Retinal pigment epithelial cell (primary cell): ENCODE measurements at regions not wholly inside any gene's neighbourhood (a gene's known extent, or its start where the extent isn't known, plus 50 kb on each side); places are given as distances from the start of the nearest gene placed in this dataset.

Experiments
- DNase-seq: peaks from one replicate; pipeline ENCODE4 v3.0.0-alpha.2; 2010; ENCODE audit warnings: low read depth
- H3K4me3 ChIP-seq: 2 replicates; pipeline ENCODE4 v1.5.1; 2011; ENCODE audit warnings: mild to moderate bottlenecking, low read length, control low read depth, moderate library complexity
- CTCF ChIP-seq: conservative IDR thresholded peaks from 2 replicates; pipeline ENCODE4 v1.5.1; 2011; ENCODE audit warnings: low read depth, low read length, control low read depth, inconsistent platforms

GRCh38 chr13:54875111-54875510, 1846.5 kb downstream of the OLFM4 start:
- no peak overlapping the region for H3K4me3 ChIP-seq
- no peak for DNase-seq
- TF ChIP-seq CTCF, result no peak

DNA sequence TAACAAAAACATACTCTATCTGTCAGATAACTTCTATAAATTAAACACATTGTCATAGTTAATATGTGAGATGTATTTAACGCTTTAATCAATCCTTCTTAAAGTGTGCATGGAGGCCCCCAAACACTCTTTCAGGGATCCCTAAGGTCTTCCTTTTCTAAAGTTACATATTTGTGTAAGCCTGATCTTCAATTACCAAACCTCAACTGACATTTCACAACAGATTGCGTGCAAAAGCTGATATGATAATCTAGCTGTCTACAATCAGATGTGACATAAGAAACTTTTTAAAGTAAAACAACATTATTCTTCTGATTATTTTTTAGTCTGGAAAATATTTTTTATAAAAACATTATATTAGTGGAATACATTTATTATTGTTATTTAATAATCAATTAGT, 1850.4 kb downstream of the OLFM4 start:
- no peak for DNase-seq
- no peak overlapping the region for H3K4me3 ChIP-seq
- no peak for TF ChIP-seq CTCF

- no peak for DNase-seq
- no peak overlapping the region for H3K4me3 ChIP-seq
- TF ChIP-seq CTCF, result no peak
Observed at GRCh38 chr13:54884682-54885081, 1856.1 kb downstream of the OLFM4 start.

- no peak overlapping the region for H3K4me3 ChIP-seq
- TF ChIP-seq CTCF, result no peak
- no peak for DNase-seq
Observed at GRCh38 chr13:54890976-54891375, 1862.4 kb downstream of the OLFM4 start.

- TF ChIP-seq CTCF, result no peak
- DNase-seq, result no peak
- H3K4me3 ChIP-seq, result no peak overlapping the region
Observed at GRCh38 chr13:54901316-54901715, 1872.7 kb downstream of the OLFM4 start.

- DNase-seq, result no peak
- no peak for TF ChIP-seq CTCF
- no peak overlapping the region for H3K4me3 ChIP-seq
Observed at GRCh38 chr13:54912367-54912766, 1883.8 kb downstream of the OLFM4 start.

DNA sequence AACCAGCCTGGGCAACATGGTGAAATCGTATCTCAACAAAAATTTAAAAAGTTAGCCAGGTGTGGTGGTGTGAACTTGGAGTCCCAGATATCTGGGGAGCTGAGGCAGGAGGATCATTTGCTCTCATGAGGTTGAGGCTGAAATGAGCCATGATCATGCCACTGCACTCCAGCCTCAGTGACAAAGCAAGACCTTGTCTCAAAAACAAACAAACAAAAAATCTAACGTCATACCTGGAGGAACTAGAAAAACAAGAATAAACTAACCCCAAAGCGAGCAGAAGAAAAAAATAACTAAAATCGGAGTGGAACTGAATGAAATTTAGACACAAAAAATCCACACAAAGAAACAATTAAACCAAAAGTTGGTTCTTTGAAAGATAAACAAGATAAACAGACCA, 1885.1 kb downstream of the OLFM4 start:
- no peak for DNase-seq
- no peak overlapping the region for H3K4me3 ChIP-seq
- TF ChIP-seq CTCF, result no peak
